ENCODE measurements at regions not wholly inside any gene's neighbourhood (a gene's known extent, or its start where the extent isn't known, plus 50 kb on each side); places are given as distances from the start of the nearest gene placed in this dataset.

DNA sequence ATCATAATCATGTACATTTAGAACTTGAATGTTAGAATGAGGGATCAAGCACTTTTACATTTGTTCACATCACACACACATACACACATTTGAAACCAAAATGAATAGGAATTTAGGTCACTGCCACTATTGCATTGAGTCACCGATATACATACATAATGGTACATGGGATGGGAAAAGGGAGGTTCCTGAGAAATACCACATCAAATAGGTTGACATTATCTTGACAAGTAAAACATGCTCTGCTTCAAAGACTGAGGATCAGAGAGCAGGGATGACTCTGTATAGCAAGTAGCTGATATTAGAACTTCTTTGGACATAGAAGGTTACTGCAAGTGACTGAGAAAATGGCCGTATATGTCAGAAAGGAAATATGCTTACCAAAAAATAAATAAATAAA is 847.2 kb downstream of the PLOD2 start:
- TF ChIP-seq YY1 (IDR thresholded peaks at IDR 0.05; ENCODE audit: low read depth) (no peak), CEBPB (IDR thresholded peaks at IDR 0.05) (no peak), EP300 (IDR thresholded peaks at IDR 0.05; ENCODE audit: borderline replicate concordance) (no peak), CREB1 (IDR thresholded peaks at IDR 0.05; ENCODE audit: low read depth) (no peak)
- TF ChIP-seq, protein P1, sequence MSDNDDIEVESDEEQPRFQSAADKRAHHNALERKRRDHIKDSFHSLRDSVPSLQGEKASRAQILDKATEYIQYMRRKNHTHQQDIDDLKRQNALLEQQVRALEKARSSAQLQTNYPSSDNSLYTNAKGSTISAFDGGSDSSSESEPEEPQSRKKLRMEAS (IDR thresholded peaks at IDR 0.05), result no peak
